Endothelial cell of umbilical vein (primary cell): ENCODE measurements at regions not wholly inside any gene's neighbourhood (a gene's known extent, or its start where the extent isn't known, plus 50 kb on each side); places are given as distances from the start of the nearest gene placed in this dataset.

Experiments
- BruUV-seq: library from RNA; stranded (reverse); fragments of 400-500 nt; replicated peaks from 2 replicates; lab custom pipeline; 2021; lab: Mats Ljungman, UMichigan
- CTCF ChIA-PET: fragments of 300-600, 350-600 bp; sonication (Branson Sonifier 250); formaldehyde crosslinking; loops from one replicate; lab custom pipeline; 2021; ENCODE audit warnings: antibody characterized with exemption, inconsistent platforms; lab: Charles Lee
- POLR2A ChIA-PET: fragments of 300-600, 350-600 bp; sonication (Branson Sonifier 250); formaldehyde crosslinking; loops from one replicate; lab custom pipeline; 2021; ENCODE audit warnings: antibody characterized with exemption, inconsistent platforms; lab: Charles Lee
- DNase-seq: peaks from one replicate; pipeline ENCODE4 v3.0.0-alpha.2; 2011; ENCODE audit warnings: low read depth, low spot score
- FAIRE-seq: peaks from 2 replicates; lab custom pipeline; 2011; peaks lifted over from hg19 to GRCh38; lab: Jason Lieb, UNC
- H2AFZ ChIP-seq: 2 replicates; pipeline ENCODE4 v1.6.0; 2012; ENCODE audit warnings: low read depth, low read length, control low read depth, inconsistent platforms
- H3K27ac ChIP-seq: 2 replicates; pipeline ENCODE4 v1.5.1; 2011; ENCODE audit warnings: low read depth, mild to moderate bottlenecking, control low read depth, low read length, moderate library complexity; ENCODE audit not compliant: insufficient read depth
- H3K27me3 ChIP-seq, 2 experiments: 2 replicates each; pipeline versions ENCODE4 v1.6.0 to v1.6.1; 2011; ENCODE audit warnings: low read length in 2 of 2, mixed read lengths in 1 of 2; ENCODE audit not compliant: control insufficient read depth in 2 of 2, insufficient read depth in 2 of 2
- H3K36me3 ChIP-seq, 2 experiments: 2 replicates in 1 of 2; 3 replicates in 1 of 2; pipeline ENCODE4 v1.5.1; 2011; ENCODE audit warnings: low read length in 2 of 2, mild to moderate bottlenecking in 1 of 2, moderate library complexity in 1 of 2; ENCODE audit not compliant: control insufficient read depth in 2 of 2, insufficient read depth in 2 of 2; ENCODE audit errors: extremely low read depth in 1 of 2
- H3K4me1 ChIP-seq: 3 replicates; pipeline ENCODE4 v1.5.1; 2011; ENCODE audit warnings: mild to moderate bottlenecking, low read length; ENCODE audit not compliant: control insufficient read depth, insufficient read depth; ENCODE audit errors: extremely low read depth
- H3K4me2 ChIP-seq: 2 replicates; pipeline ENCODE4 v1.6.1; 2011; ENCODE audit warnings: low read length, control low read depth, mixed read lengths; ENCODE audit not compliant: insufficient read depth
- H3K4me3 ChIP-seq, 3 experiments: fragments of 200-600 bp in 1 of 3; sonication (generic), shearing (Covaris generic) in 1 of 3; replicated peaks in 1 of 3; 2 replicates each; pipeline ENCODE4 v1.5.1; 2011 to 2016; ENCODE audit warnings: control low read depth in 3 of 3, low read length in 3 of 3, mild to moderate bottlenecking in 2 of 3, inconsistent platforms in 1 of 3, low read depth in 1 of 3, moderate library complexity in 1 of 3; ENCODE audit not compliant: insufficient read depth in 1 of 3
- H3K79me2 ChIP-seq: 2 replicates; pipeline ENCODE4 v1.6.0; 2012; ENCODE audit warnings: low read length, inconsistent platforms; ENCODE audit not compliant: control insufficient read depth, insufficient read depth
- H3K9ac ChIP-seq: replicated peaks from 2 replicates; pipeline ENCODE3; 2011; ENCODE audit warnings: low read length, control low read depth; ENCODE audit not compliant: insufficient read depth; ENCODE audit errors: extremely low read depth
- H3K9me1 ChIP-seq: replicated peaks from 3 replicates; pipeline ENCODE4 v1.6.0; 2011; ENCODE audit warnings: mild to moderate bottlenecking, low read length; ENCODE audit not compliant: control insufficient read depth, insufficient read depth; ENCODE audit errors: extremely low read depth
- H3K9me3 ChIP-seq: replicated peaks from 2 replicates; pipeline ENCODE4 v1.5.1; 2012; ENCODE audit warnings: low read length, inconsistent platforms; ENCODE audit not compliant: control insufficient read depth, insufficient read depth
- H4K20me1 ChIP-seq: replicated peaks from 2 replicates; pipeline ENCODE3; 2011; ENCODE audit warnings: mild to moderate bottlenecking, low read length; ENCODE audit not compliant: control insufficient read depth, insufficient read depth; ENCODE audit errors: extremely low read depth
- CTCF ChIP-seq, 2 donors: IDR thresholded peaks; 1 replicate in 1 of 2; 2 replicates in 1 of 2; pipeline ENCODE4 v1.5.1; 2011; ENCODE audit warnings: low read length in 2 of 2, mild to moderate bottlenecking in 2 of 2, moderate library complexity in 2 of 2, control low read depth in 1 of 2, inconsistent platforms in 1 of 2, low read depth in 1 of 2; ENCODE audit not compliant: insufficient read depth in 1 of 2; ENCODE audit errors: extremely low read depth in 1 of 2
- EZH2 ChIP-seq: IDR thresholded peaks from 2 replicates; pipeline ENCODE4 v1.6.1; 2012; ENCODE audit warnings: borderline replicate concordance, low read depth, mild to moderate bottlenecking, moderate library complexity, low read length, inconsistent platforms; ENCODE audit not compliant: severe bottlenecking
- FOS ChIP-seq: IDR thresholded peaks from 2 replicates; pipeline ENCODE4 v1.6.1; 2011; ENCODE audit warnings: mild to moderate bottlenecking, low read length, moderate library complexity, borderline replicate concordance; ENCODE audit not compliant: insufficient read depth
- GATA2 ChIP-seq: IDR thresholded peaks from 2 replicates; pipeline ENCODE4 v1.7.0; 2011; ENCODE audit warnings: low read depth, mild to moderate bottlenecking, moderate library complexity, mixed read lengths, low read length; ENCODE audit not compliant: insufficient read length, insufficient read depth
- JUN ChIP-seq: IDR thresholded peaks from 2 replicates; pipeline ENCODE4 v1.6.1; 2011; ENCODE audit warnings: borderline replicate concordance, low read depth; ENCODE audit not compliant: insufficient read length, insufficient read depth
- MAX ChIP-seq: IDR thresholded peaks from 2 replicates; pipeline ENCODE4 v1.6.1; 2011; ENCODE audit not compliant: insufficient read depth, insufficient read length
- MYC ChIP-seq: IDR thresholded peaks from one replicate; pipeline ENCODE4 v1.6.1; 2011; ENCODE audit warnings: mild to moderate bottlenecking, low read depth, low read length
- POLR2A ChIP-seq: IDR thresholded peaks from 2 replicates; pipeline ENCODE4 v1.6.1; 2012; ENCODE audit warnings: low read depth, mild to moderate bottlenecking, control low read depth, low read length
- POLR2AphosphoS5 ChIP-seq: IDR thresholded peaks from 2 replicates; pipeline ENCODE4 v1.6.1; 2012; ENCODE audit warnings: low read depth, mild to moderate bottlenecking, control low read depth, low read length, moderate library complexity; ENCODE audit not compliant: insufficient read depth
- dilution Hi-C: fragments of 300-500 bp; cut with MboI; formaldehyde crosslinking; loops from one replicate; pipeline ENCODE4 v1.15.0; 2019; ENCODE audit warnings: low sequenced_read_pairs; ENCODE audit not compliant: extremely low pct_ligation_motif_present
- intact Hi-C: fragments of 100-400 bp; cut with micrococcal nuclease; formaldehyde crosslinking; loops from one replicate; pipeline ENCODE4 v1.10.0; 2022

GRCh38 chr11:70026726-70027125, 51.4 kb upstream of the ANO1 start:
- FAIRE-seq: no peak
- dilution Hi-C loops (no loop called here), intact Hi-C loops (no loop called here)
- Histone ChIP-seq H3K36me3 (no peaks in the 10 kb centered on the region), H3K4me3 (no peak overlapping the region), H3K4me2 (no peak overlapping the region), H3K79me2 (no peaks in the 10 kb centered on the region), H3K4me1 (no peaks in the 10 kb centered on the region), H3K9me3 (no peaks in the 10 kb centered on the region), H3K27ac (no peak overlapping the region), H2AFZ (no peak overlapping the region), H4K20me1 (no peaks in the 10 kb centered on the region), H3K9me1 (no peaks in the 10 kb centered on the region), H3K27me3 (no peaks in the 10 kb centered on the region), H3K9ac (no peak overlapping the region)
- BruUV-seq: no TSS peak
- ChIA-PET POLR2A (no interaction called here), CTCF (no interaction called here)
- no peak for DNase-seq
- TF ChIP-seq MAX (no peak), CTCF (IDR thresholded peaks at IDR 0.05; ENCODE audit: extremely low read depth in 1 of 2, insufficient read depth in 1 of 2, low read depth in 1 of 2, low read length in 2 of 2) (no peak), GATA2 (no peak), EZH2 (no peak), MYC (no peak), JUN (no peak), POLR2AphosphoS5 (no peak), FOS (no peak), POLR2A (no peak)
